Panc1 (cell line): ENCODE measurements at regions not wholly inside any gene's neighbourhood (a gene's known extent, or its start where the extent isn't known, plus 50 kb on each side); places are given as distances from the start of the nearest gene placed in this dataset.

Experiments
- ATAC-seq: fragments of 200-7000 bp; cut with Tn5 transposase; 2 replicates; pipeline ENCODE4 v1.9.1; 2020; ENCODE audit warnings: mild to moderate bottlenecking, moderate library complexity
- BruUV-seq: library from RNA; stranded (reverse); fragments of 400-500 nt; replicated peaks from 2 replicates; lab custom pipeline; 2021; lab: Mats Ljungman, UMichigan
- CTCF ChIA-PET: fragments of 300-600 bp; sonication (Branson Sonifier 250); formaldehyde crosslinking; loops from one replicate; lab custom pipeline; 2022; ENCODE audit warnings: antibody characterized with exemption; lab: Charles Lee
- POLR2A ChIA-PET: fragments of 300-600 bp; sonication (Branson Sonifier 250); formaldehyde crosslinking; loops from one replicate; lab custom pipeline; 2022; ENCODE audit warnings: antibody characterized with exemption; lab: Charles Lee
- DNase-seq: peaks from one replicate; pipeline ENCODE4 v3.0.0-alpha.2; 2010; ENCODE audit warnings: low read depth, low spot score
- H3K27ac ChIP-seq: 2 replicates; pipeline ENCODE4 v1.5.1; 2011; ENCODE audit warnings: mild to moderate bottlenecking, low read length, inconsistent platforms
- H3K27me3 ChIP-seq: fragments of 200-500 bp; sonication (Bioruptor generic); 2 replicates; pipeline ENCODE4 v1.6.0; 2014; ENCODE audit warnings: low read length, inconsistent platforms; ENCODE audit not compliant: control insufficient read depth, insufficient read depth
- H3K36me3 ChIP-seq: fragments of 200-500 bp; sonication (Bioruptor generic); 2 replicates; pipeline ENCODE4 v1.5.1; 2014; ENCODE audit warnings: inconsistent platforms, mild to moderate bottlenecking, low read length, moderate library complexity; ENCODE audit not compliant: control insufficient read depth, insufficient read depth
- H3K4me1 ChIP-seq: 2 replicates; pipeline ENCODE4 v1.5.1; 2011; ENCODE audit warnings: inconsistent platforms, mild to moderate bottlenecking, low read length, moderate library complexity; ENCODE audit not compliant: control insufficient read depth, insufficient read depth
- H3K4me3 ChIP-seq, 2 experiments: 2 replicates each; pipeline ENCODE4 v1.5.1; 2011 to 2012; ENCODE audit warnings: low read depth in 2 of 2, low read length in 2 of 2, mild to moderate bottlenecking in 2 of 2, inconsistent platforms in 1 of 2, moderate library complexity in 1 of 2
- H3K9me3 ChIP-seq: fragments of 200-500 bp; sonication (Bioruptor generic); 2 replicates; pipeline ENCODE4 v1.5.1; 2014; ENCODE audit warnings: low read depth, mild to moderate bottlenecking, inconsistent platforms, low read length, moderate library complexity; ENCODE audit not compliant: control insufficient read depth, insufficient read depth
- POLR2AphosphoS5 ChIP-seq: IDR thresholded peaks from 2 replicates; pipeline ENCODE4 v1.6.1; 2012; ENCODE audit warnings: mild to moderate bottlenecking, low read depth, low read length, moderate library complexity
- SIN3A ChIP-seq: IDR thresholded peaks from 2 replicates; pipeline ENCODE4 v1.6.1; 2012; ENCODE audit warnings: low read depth, mild to moderate bottlenecking, low read length, moderate library complexity, borderline replicate concordance; ENCODE audit not compliant: insufficient read depth
- TCF7L2 ChIP-seq: IDR thresholded peaks from 2 replicates; pipeline ENCODE4 v1.6.1; 2011; ENCODE audit warnings: mild to moderate bottlenecking, low read depth, low read length, inconsistent platforms
- in situ Hi-C: cut with HindIII; loops from 2 replicates; pipeline ENCODE4 v1.10.0; 2016; ENCODE audit warnings: low sequenced_read_pairs, low pct_unique_long_range_greater_than_20kb
- intact Hi-C: fragments of 100-400 bp; cut with micrococcal nuclease; formaldehyde crosslinking; loops from one replicate; pipeline ENCODE4 v1.10.0; 2022; ENCODE audit not compliant: unreplicated experiment
- TF ChIP-seq, protein P1 (sequence below), 2 experiments: IDR thresholded peaks; 2 replicates each; pipeline ENCODE4 v1.6.1; 2011 to 2012; ENCODE audit warnings: low read depth in 2 of 2, control low read depth in 1 of 2, low read length in 1 of 2, mild to moderate bottlenecking in 1 of 2, moderate library complexity in 1 of 2; ENCODE audit not compliant: insufficient read depth in 1 of 2
- TF ChIP-seq, protein P2 (sequence below): fragments of 450-650 bp; IDR thresholded peaks from 2 replicates; pipeline ENCODE4 v1.5.1; 2017; ENCODE audit warnings: mild to moderate bottlenecking

DNA sequence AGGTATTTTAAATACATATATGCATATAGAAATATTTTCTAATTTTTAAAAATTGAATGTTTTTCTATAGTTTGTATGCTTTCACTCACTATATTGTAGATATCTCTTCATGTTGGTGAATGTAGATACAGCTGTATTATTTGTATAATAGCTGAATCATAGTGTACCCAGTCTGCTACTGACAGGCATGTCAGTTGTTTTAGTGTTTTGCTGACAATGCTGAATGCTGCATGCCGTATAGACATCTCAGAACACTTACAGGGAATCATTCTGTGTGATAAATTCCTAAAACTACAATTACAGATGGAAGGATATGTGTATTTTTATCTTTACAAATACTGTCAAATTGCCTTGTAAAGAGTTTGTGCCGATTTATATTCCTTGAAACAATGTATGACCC is 175.4 kb downstream of the SIM1 start:
- Histone ChIP-seq H3K9me3 (no peaks in the 10 kb centered on the region; the same call in 1 of the 2 replicates), H3K4me3 (no peak overlapping the region), H3K27ac (no peak overlapping the region), H3K4me1 (no peaks in the 10 kb centered on the region; the same call in 1 of the 2 replicates), H3K36me3 (no peaks in the 10 kb centered on the region), H3K27me3 (no peaks in the 10 kb centered on the region)
- ChIA-PET CTCF (interaction anchor here (0.6 kb wide), 1 partner anchor 553 kb away, joined by 5 read pairs; no protein-coding TSS in a partner anchor), POLR2A (no interaction called here)
- in situ Hi-C loops: no loop called here
- intact Hi-C loops: no loop called here
- BruUV-seq: no TSS peak
- TF ChIP-seq, protein P1, sequence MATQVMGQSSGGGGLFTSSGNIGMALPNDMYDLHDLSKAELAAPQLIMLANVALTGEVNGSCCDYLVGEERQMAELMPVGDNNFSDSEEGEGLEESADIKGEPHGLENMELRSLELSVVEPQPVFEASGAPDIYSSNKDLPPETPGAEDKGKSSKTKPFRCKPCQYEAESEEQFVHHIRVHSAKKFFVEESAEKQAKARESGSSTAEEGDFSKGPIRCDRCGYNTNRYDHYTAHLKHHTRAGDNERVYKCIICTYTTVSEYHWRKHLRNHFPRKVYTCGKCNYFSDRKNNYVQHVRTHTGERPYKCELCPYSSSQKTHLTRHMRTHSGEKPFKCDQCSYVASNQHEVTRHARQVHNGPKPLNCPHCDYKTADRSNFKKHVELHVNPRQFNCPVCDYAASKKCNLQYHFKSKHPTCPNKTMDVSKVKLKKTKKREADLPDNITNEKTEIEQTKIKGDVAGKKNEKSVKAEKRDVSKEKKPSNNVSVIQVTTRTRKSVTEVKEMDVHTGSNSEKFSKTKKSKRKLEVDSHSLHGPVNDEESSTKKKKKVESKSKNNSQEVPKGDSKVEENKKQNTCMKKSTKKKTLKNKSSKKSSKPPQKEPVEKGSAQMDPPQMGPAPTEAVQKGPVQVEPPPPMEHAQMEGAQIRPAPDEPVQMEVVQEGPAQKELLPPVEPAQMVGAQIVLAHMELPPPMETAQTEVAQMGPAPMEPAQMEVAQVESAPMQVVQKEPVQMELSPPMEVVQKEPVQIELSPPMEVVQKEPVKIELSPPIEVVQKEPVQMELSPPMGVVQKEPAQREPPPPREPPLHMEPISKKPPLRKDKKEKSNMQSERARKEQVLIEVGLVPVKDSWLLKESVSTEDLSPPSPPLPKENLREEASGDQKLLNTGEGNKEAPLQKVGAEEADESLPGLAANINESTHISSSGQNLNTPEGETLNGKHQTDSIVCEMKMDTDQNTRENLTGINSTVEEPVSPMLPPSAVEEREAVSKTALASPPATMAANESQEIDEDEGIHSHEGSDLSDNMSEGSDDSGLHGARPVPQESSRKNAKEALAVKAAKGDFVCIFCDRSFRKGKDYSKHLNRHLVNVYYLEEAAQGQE (IDR thresholded peaks at IDR 0.05; ENCODE audit: insufficient read depth in 1 of 2, low read depth in 2 of 2, low read length in 1 of 2): no peak
- TF ChIP-seq SIN3A (no peak), POLR2AphosphoS5 (no peak), TCF7L2 (no peak)
- TF ChIP-seq, protein P2, sequence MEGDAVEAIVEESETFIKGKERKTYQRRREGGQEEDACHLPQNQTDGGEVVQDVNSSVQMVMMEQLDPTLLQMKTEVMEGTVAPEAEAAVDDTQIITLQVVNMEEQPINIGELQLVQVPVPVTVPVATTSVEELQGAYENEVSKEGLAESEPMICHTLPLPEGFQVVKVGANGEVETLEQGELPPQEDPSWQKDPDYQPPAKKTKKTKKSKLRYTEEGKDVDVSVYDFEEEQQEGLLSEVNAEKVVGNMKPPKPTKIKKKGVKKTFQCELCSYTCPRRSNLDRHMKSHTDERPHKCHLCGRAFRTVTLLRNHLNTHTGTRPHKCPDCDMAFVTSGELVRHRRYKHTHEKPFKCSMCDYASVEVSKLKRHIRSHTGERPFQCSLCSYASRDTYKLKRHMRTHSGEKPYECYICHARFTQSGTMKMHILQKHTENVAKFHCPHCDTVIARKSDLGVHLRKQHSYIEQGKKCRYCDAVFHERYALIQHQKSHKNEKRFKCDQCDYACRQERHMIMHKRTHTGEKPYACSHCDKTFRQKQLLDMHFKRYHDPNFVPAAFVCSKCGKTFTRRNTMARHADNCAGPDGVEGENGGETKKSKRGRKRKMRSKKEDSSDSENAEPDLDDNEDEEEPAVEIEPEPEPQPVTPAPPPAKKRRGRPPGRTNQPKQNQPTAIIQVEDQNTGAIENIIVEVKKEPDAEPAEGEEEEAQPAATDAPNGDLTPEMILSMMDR: no peak
- no peak for DNase-seq
- ATAC-seq: no peak

DNA sequence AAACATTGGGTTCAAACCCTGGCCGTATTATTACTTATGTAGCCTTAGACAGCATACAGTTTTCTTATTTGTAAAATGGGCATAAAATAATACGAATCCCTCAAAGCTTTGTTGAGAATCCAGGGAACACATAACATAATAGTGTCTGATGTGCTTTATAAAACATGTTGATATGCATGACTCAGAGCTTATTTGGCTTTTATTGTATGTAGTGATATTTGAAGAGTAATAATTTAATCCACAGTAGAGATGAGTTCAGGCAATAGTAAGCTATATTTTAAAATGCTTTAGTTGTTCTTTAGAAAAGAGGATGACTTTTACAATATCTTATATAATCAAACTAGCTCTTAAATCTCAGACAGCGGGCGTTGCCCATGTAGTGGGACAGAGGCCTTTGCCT is 176.4 kb downstream of the SIM1 start:
- H3K27ac ChIP-seq: no peak overlapping the region
- H3K36me3 ChIP-seq: no peaks in the 10 kb centered on the region
- intact Hi-C loops (no loop called here), in situ Hi-C loops (no loop called here)
- H3K27me3 ChIP-seq: no peaks in the 10 kb centered on the region
- no peak for DNase-seq
- H3K4me1 ChIP-seq: no peaks in the 10 kb centered on the region; the same call in 1 of the 2 replicates
- no TSS peak for BruUV-seq
- H3K4me3 ChIP-seq: no peak overlapping the region
- POLR2A ChIA-PET: no interaction called here
- CTCF ChIA-PET: interaction anchor here (0.5 kb wide), 1 partner anchor 17 kb away, joined by 4 read pairs; no protein-coding TSS in a partner anchor
- TF ChIP-seq TCF7L2: no peak
- no peak for TF ChIP-seq POLR2AphosphoS5
- TF ChIP-seq SIN3A: no peak
- TF ChIP-seq, protein P1 (IDR thresholded peaks at IDR 0.05; ENCODE audit: insufficient read depth in 1 of 2, low read depth in 2 of 2, low read length in 1 of 2): no peak
- TF ChIP-seq, protein P2: no peak
- no peak for ATAC-seq
- H3K9me3 ChIP-seq: no peaks in the 10 kb centered on the region
